GM21576 (cell line): ENCODE measurements at regions not wholly inside any gene's neighbourhood (a gene's known extent, or its start where the extent isn't known, plus 50 kb on each side); places are given as distances from the start of the nearest gene placed in this dataset.

ENCODE experiments used
- ATAC-seq: cut with Tn5 transposase; IDR thresholded peaks from one replicate; pipeline ENCODE4 v1.9.1; 2021; ENCODE audit warnings: mild to moderate bottlenecking, moderate library complexity; ENCODE audit not compliant: unreplicated experiment

DNA sequence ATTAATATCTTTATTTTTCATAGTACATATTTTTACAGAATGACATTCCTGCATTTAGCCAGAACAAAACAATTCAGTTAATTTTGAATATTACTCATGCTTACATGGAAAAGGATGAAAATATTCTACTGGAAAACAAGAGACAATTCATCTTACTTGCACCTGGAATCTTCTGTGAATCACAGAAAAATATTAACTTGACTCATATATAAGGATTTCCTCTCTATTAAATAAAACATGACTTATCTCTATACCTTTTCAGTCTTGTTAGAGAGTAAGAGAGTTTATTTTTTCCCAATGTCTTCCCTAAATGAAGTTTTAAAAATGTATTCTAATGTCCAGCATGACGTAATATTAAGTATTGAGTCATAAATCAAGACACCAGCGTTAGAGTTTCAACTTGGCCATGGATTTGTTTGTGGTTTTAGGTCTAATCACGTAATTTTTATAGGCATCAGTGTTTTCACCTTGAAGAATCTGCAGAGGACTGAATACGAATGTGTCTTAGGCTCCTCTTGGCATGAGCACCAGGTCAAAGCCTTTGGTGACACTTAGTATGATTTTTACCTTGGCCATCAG, 445.1 kb upstream of the JAG1 start:
- no peak for ATAC-seq

DNA sequence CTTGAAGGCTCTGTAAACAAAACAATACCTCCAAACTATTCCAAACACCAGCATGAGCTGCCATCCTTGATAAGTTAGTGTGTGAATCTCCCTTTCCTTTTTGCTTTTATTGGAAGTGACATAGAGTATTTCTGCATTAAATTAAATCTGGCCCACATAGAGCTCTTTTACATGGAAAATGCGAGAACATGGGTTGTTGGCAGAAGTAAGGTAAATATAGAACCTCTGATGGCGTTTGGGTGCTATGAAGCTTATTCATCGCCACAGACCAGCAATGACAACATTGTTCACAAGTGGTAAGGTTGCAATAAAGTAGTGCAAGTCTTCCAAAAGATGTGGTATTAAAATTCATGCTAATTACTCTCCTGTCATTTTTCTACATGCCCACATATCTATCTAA, 445.8 kb upstream of the JAG1 start:
- ATAC-seq = no peak

DNA sequence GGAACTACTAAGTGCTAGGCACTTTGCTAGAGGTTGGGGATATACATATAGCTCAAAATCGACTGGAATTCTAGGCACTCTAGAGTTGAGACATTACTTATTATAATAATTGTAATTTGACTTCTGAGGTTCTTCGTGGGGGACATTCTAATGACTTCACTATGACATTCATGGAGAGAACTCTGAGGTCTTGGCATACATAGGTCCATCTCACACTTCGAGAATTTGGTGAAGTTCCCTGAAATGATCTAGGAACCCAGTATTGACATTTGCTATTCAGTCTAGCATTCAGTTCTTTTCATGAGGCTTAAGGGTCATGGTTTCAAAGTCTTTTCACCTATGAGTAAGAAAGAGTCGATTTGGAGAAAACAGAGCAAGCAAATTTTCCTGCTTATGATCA, 446.6 kb upstream of the JAG1 start:
- ATAC-seq = no peak

DNA sequence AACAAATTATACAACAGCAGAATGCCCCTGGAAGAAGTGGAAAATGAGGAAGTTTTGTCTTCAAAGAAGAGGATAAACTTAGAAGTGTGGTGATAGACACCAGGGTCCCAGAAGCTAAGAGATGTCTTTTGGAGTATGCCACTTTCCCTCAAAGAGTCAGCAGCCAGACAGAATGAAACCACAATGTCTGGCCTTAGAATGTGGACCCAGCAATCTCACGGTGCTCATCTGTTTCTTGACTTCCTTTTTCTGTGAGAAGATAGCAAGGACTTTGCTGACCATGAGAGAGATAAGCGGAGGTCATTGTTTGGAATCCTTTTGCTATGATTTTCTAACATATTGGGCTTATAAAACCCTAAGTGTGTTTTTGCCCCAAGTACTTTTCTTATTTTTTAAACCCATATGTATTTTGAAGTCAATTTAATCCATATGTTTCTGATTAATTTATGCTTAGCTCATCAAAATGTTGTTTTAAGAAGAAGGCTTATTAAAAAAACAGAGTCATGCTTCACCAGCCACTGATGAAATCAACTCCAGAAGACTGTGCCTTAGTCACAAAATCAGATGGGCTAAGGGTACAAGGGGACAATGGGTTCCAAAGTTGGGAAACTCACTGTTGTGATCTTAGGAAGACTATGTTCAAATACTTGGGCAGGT, 451.2 kb upstream of the JAG1 start:
- no peak for ATAC-seq

DNA sequence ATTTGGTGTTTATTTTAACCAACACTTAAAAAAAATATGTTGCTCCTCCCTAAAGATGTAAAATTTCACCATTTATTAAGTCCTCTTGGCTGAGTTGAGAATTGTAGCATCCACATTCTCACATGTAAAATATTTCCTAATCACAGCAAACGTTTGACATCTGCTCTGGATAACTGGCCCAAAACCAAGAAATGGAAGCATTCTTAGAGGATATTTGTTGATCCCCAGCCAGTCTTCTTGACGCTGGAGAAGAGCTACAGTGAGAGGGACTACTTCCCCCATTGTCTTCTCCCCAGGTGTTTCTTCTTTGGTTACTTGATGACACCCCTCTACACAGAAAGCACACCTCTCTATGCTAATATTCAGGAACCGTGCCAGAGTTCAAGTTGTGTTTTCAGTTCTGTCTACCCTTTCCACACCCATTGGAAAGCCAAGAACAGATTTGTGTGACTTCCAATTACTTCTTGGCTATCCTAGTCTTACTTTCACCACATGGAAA, 454.5 kb upstream of the JAG1 start:
- no peak for ATAC-seq

DNA sequence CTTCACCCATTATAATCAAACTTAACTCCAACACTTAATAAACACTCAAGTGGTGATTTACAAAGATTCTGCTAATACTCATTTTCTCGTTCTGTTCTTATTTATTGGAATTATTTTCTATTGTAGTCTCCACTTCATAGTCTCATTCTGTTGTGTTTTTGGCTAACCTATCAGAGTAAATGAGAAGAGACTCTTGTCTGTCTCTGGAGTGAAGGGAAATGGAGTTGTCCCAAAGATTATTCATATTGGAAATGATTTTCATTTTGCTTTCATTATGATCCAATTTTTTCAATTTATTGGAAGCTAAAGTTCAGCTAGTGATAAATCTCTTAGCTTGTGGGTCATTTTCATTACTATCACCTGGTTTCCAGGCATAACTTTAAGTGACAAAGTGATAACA, 454.9 kb upstream of the JAG1 start:
- no peak for ATAC-seq

DNA sequence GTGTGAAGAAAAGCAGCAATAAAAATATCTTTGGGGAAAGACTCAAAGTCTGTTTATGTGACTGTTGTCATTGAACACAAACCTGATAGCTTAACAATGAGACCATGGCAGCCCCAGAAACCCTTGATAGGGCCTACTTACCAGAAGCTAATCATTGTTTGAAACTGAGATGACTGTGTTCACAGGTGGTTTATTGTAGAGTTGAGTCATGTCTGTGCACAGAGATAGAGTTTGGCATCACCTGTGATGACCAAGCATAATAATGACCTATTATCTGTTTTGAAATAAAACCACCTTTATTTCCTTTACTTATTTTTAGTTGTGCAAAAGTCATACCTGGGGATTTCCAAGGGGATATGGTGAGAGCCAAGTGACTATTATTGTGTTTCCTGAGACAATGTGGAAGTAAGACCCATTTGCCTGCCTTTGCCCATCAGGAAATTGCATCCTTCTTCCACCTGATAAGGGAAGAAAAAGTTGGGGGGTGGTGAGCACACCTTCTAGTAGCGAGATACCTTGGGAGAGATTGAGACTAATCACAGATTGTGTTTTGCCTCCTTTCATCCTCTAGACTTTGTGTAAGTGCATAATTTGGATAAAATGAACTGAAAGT, 456.9 kb upstream of the JAG1 start:
- no peak for ATAC-seq

DNA sequence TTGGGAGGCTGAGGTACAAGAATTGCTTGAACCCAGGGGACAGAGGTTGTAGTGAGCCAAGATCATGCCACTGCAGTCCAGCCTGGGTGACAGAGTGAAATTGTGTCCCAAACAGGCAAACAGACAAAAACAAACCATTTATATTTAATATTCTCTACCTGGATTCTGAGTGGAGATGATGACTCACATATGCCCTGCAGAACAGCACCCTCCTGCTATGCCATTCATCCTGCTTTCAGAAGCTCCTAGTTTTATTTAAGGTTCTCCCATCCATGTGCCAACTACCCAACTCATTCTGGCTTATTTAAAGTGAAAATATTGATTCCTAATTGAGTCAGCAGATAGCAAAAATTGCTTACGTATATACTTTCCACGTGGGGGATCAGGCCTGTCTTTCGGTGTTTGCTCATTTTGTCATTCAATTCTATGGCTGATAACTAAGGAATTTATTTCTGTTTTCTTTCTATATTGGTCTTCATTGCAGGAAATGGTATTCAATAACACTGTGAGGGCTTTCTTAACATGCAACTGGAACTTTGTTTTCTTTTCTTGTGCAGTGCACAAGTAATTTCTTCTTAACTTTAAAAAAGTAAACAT, 459.1 kb upstream of the JAG1 start:
- ATAC-seq = no peak

DNA sequence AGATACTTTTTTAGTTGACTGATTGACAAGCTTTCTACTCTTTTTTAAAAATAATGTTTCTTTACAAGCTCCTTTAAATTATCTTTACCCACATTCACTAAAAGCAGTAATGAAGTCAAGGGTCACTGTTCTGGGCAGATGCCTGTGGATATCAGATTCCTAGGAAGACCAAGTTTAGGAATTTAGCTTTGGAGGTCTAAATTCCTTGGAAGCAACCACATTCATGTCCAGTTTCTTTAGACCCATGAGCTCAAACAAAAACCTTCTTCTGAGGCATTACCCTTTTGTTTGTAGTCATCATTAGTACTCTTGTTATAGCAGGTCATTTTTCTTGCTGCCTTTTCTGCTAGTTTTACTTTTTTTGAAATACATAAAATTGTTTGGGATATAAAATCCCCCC, 462.9 kb upstream of the JAG1 start:
- no peak for ATAC-seq

DNA sequence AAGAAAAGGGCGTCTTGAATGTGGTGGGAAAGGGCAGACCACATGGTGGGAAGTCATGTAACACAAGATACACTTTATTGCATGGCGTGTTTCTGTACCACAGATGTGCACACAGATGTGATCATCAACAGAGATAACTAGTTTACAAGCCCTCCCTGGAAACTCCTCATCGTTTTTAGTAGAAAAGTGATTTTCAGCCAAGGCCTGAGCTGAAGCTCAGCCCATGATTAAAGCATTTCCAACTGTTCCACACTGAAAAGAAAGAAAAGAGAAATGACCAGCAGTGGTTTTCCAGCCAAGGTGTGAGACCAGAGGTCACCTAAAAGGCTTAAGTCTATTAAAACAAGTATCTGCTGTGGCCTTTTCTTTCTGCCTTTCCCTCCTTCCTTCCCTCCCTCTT, 463.9 kb upstream of the JAG1 start:
- no peak for ATAC-seq

DNA sequence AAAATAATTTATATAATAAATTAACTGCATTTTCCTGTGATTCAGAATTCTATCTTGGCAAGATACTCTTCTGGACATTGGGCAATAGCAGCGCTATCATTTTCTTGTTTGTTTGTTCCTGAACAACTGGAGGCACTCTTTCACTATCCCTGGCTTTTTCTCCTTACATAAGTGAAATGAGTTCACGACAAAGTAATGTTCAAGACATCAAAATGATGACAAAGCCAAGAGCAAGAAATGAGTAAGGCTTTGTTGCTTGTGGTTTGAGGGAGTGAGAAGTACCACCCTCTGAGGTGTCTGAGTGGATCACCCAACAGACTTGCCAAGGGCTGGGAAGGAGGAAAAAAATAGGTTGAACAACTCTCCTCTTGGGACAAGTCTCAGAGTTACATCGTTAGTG, 466.6 kb upstream of the JAG1 start:
- ATAC-seq = no peak

DNA sequence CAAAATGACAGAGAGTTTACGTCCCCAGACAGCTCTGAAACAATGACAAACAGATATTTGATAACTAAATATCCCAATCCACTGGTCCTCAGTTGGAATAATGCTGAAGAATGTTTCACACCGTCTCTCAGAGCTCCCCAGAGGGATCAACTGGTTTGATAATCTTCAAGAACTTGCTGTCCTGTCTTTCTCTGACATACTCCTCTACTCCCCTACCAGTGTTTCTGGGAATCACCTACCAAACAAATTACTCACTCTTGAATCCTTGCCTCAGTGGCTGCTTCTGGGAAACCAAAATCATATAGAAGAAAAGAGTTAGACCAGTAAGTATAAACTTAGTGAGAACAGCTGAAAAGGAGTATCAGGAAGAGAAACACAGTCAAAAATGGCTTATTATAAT, 469.7 kb upstream of the JAG1 start:
- no peak for ATAC-seq

DNA sequence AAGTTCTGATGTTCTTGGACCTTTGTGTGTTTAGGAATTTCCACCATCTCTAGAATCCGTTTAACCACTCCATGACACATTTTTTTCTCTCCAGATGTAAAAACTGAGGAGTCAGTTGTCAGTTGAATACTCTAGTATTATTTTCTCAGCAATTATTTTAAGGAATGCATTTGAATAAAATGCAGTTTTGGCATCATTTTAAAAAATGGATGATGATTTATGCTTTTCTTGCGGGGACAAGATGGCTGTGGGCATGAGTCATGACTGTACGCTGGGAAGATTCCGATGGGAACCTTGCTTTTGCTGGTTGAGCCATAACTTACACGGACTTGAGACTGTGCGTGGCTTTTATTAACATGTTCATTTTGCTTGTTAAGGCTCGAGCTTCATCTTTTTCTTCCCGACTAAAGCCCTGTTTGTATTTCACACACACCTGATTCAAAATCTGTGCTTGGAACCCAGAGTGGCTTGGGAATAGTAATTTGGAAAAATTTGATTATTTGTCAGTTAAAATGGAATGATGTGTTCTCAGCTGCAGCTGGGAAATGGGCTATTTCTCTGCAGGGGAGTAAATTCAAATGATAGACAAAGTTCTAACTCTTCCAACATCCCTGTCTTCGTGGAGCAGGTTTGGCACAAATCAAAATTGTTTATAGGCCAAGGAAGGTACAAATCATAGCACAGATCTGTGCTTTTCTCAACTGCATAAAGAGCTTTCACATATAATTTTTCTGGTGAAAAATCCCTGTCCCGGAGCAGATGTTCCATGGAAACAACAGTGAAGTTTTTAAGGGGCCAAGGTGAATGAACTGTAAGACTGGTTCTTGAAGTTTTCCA, 470.5 kb upstream of the JAG1 start:
- ATAC-seq = no peak

DNA sequence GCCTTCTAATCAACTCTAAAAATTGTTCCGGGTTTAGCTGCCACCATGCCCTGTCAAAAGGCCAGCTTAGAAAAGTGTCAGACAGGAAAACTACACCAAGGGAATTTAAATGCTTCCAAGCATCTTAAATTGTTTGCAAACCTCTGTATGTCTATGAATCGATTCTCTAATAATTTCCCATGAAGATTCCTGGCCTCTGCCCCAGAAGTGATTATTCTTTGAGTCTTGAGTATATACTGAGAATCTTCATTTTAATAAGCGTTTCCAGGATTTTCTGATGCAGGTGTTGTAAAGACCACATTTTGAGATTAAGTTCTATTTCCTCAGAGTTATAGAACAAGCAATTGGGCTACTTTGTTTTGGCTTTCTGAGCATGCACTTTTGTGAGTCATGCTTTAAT, 471.8 kb upstream of the JAG1 start:
- ATAC-seq = no peak

DNA sequence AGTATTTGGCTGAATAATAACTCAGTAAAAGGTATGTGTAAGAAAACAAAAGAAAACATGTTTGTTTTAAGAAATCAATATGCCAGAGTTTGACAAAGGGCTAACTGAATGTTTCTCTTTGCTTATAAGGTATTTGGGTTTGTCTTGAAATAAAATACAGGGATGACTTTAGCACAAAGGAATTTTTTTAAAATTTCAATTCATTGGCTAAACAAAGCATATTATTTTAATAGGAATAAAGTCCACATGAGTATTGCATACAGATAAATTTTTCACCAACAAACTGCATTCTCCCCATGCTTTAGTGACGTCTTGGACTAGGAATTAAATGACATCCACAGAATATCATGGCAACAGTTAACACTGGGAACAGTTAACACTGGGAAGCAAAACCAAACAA, 480.0 kb upstream of the JAG1 start:
- no peak for ATAC-seq

DNA sequence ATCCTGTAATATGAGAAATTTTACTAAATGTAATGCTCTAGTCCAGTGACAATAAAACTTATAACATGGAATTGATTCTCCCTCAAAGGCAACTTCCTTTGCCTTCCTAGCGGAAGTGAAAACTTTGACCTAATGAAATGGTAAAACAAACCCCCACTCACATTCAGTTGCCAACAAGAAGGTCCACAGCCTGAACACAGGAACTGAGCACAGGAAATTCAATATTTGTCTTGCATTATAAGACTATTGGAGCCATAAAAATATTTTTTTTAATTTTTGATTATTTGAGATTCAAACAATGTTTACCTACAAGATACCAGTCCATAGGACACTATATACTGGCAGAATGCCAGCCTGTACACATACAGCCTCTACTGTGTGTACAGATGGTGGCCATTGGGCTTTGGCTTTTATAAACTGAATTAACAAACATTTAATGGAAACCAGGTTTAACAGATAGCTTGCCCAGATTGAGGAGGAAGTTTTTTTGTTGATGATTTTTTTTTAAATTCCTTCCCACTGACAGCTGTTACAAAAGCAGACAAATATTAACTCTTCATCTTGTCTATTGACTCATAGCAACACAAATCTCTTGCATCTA, 481.5 kb upstream of the JAG1 start:
- ATAC-seq = no peak

DNA sequence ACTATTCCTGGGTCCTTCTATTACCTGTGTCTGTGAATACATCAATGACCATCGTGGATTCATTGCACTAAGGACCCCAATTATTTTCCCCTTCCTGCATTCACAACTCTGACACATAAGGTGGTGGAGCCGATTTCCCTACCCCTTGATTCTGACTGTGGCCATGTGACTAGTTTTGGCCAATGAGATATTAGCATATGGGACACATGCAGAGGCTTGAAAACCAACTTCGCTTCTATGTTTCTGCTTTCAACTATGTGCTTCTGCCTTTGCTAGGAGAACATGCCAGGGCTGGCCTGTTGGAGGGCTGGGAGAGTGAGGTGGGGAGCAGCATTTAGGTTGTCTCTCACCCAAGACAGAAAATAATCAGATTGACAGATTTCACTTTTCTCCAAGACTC, 483.1 kb upstream of the JAG1 start:
- no peak for ATAC-seq

DNA sequence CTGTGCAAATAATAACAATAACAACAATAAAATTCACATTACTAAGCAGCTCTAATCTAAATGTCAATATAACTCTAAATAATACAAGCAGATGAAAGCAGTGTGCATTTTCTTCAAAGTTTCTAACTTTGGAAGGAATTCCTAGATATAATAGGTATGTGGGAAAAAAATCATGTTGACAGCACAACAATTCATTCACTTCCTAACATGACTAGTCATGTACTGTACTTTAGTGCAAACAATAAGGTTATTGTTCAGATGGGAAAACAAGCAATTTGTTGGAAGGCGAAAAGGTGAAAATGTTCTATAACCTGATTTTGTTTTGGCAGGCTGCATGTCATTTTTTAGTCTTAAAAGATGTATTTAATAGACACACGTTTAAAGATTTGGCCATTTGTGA, 484.3 kb upstream of the JAG1 start:
- ATAC-seq = no peak

DNA sequence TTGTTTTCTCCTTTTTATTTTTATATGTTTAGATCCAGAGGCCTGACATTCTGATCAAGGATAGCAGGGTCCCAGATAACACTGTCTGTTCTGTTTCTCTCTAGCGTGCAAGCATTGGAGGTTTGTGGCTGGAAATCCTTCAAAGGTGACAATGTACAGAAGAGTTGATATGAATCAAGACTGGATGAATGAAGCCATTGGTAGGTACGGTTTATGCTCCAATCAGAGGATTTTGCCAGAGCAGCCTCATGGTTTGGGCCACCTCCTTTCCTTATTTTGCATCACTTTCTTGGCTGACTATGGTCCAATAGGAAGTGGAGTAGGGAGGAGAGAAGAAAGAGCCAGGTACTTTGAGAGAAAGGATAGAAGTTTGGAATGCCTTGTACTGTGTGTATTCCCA, 484.8 kb upstream of the JAG1 start:
- no peak for ATAC-seq

DNA sequence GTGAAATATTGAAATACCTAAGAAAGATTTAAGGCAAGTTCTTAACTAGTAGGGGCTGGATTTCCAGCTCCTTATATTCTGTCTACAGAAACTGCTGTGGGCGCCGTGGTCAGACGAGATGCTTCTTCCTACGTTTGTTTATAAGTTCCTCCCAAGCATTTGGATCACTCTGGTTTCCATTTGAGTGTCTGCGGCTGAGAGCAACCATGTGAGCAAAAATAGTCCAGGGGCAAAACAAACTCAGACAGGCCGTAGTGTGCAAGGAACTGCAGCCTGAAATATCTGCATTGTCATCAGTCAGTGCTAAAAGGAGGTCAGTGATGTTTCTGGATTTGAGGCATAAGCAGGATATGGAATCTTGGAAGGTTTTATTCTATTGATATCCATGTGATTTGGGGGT, 485.9 kb upstream of the JAG1 start:
- no peak for ATAC-seq
